Chondrocyte (in vitro differentiated cells): ENCODE measurements at regions not wholly inside any gene's neighbourhood (a gene's known extent, or its start where the extent isn't known, plus 50 kb on each side); places are given as distances from the start of the nearest gene placed in this dataset.
"Not testable (repeated sequence)": the region's sequence is repeated elsewhere in the genome, so short reads cannot be mapped to it uniquely, and the experiment has no call there.

Experiments used
- DNase-seq: peaks from one replicate; pipeline ENCODE4 v3.0.0; 2021; ENCODE audit warnings: mixed read lengths, low spot score
- H3K27ac Mint-ChIP-seq: one replicate; pipeline ENCODE4 v1.8.0; 2021; ENCODE audit warnings: mild to moderate bottlenecking, moderate library complexity, mixed read lengths; ENCODE audit not compliant: unreplicated experiment
- H3K27me3 Mint-ChIP-seq: 2 replicates; pipeline ENCODE4 v1.8.0; 2021; ENCODE audit warnings: low read depth, mixed read lengths
- H3K36me3 Mint-ChIP-seq: 2 replicates; pipeline ENCODE4 v1.8.0; 2021; ENCODE audit warnings: low read depth, mixed read lengths
- H3K4me1 Mint-ChIP-seq: 2 replicates; pipeline ENCODE4 v1.8.0; 2021; ENCODE audit warnings: low read depth, mild to moderate bottlenecking, mixed read lengths
- H3K4me3 Mint-ChIP-seq: one replicate; pipeline ENCODE4 v1.8.0; 2021; ENCODE audit warnings: mild to moderate bottlenecking, moderate library complexity, mixed read lengths; ENCODE audit not compliant: unreplicated experiment
- H3K9me3 Mint-ChIP-seq: 2 replicates; pipeline ENCODE4 v1.8.0; 2021; ENCODE audit warnings: low read depth, mixed read lengths
- CTCF ChIP-seq: fragments of 200-600 bp; sonication (generic); IDR thresholded peaks from 2 replicates; pipeline ENCODE4 v1.5.0; 2021; ENCODE audit warnings: antibody characterized with exemption, mild to moderate bottlenecking, moderate library complexity

GRCh38 chr7:79646278-79646677, 192.8 kb upstream of the MAGI2 start:
- DNase-seq, result no peak
- Mint-ChIP-seq H3K9me3 (peaks cover 4% of the 10 kb centered on the region), H3K4me1 (no peaks in the 10 kb centered on the region), H3K27ac (no peak overlapping the region), H3K36me3 (no peaks in the 10 kb centered on the region), H3K4me3 (no peak overlapping the region), H3K27me3 (peaks cover 9% of the 10 kb centered on the region)
- no peak for TF ChIP-seq CTCF

- no peak for TF ChIP-seq CTCF
- Mint-ChIP-seq H3K4me1 (no peaks in the 10 kb centered on the region), H3K9me3 (no peaks in the 10 kb centered on the region), H3K27me3 (peaks cover 7% of the 10 kb centered on the region), H3K27ac (no peak overlapping the region), H3K4me3 (no peak overlapping the region), H3K36me3 (no peaks in the 10 kb centered on the region)
- no peak for DNase-seq
These were observed 183.4 kb upstream of the MAGI2 start for GRCh38 chr7:79636849-79637248.

- not testable (repeated sequence) for H3K4me3 Mint-ChIP-seq, H3K36me3 Mint-ChIP-seq, H3K27me3 Mint-ChIP-seq, H3K27ac Mint-ChIP-seq, H3K9me3 Mint-ChIP-seq, DNase-seq, H3K4me1 Mint-ChIP-seq
These were observed 172.5 kb upstream of the MAGI2 start for GRCh38 chr7:79625921-79626320.

- TF ChIP-seq CTCF, result no peak
- DNase-seq, result no peak
- H3K9me3 Mint-ChIP-seq, result no peaks in the 10 kb centered on the region
- H3K36me3 Mint-ChIP-seq, result no peaks in the 10 kb centered on the region
- H3K27me3 Mint-ChIP-seq, result no peaks in the 10 kb centered on the region
- no peak overlapping the region for H3K27ac Mint-ChIP-seq
- no peaks in the 10 kb centered on the region for H3K4me1 Mint-ChIP-seq
- H3K4me3 Mint-ChIP-seq, result no peak overlapping the region
These were observed 170.9 kb upstream of the MAGI2 start for GRCh38 chr7:79624336-79624735.

GRCh38 chr7:79622781-79623180, 169.3 kb upstream of the MAGI2 start:
- no peak overlapping the region for H3K27ac Mint-ChIP-seq
- no peaks in the 10 kb centered on the region for H3K27me3 Mint-ChIP-seq
- no peak for TF ChIP-seq CTCF
- no peak for DNase-seq
- H3K4me1 Mint-ChIP-seq, result no peaks in the 10 kb centered on the region
- H3K4me3 Mint-ChIP-seq, result no peak overlapping the region
- H3K9me3 Mint-ChIP-seq, result no peaks in the 10 kb centered on the region
- no peaks in the 10 kb centered on the region for H3K36me3 Mint-ChIP-seq

GRCh38 chr7:79620291-79620690, 166.8 kb upstream of the MAGI2 start:
- TF ChIP-seq CTCF, result no peak
- no peak for DNase-seq
- no peak overlapping the region for H3K4me3 Mint-ChIP-seq
- H3K9me3 Mint-ChIP-seq, result peaks cover 2% of the 10 kb centered on the region
- no peak overlapping the region for H3K27ac Mint-ChIP-seq
- H3K27me3 Mint-ChIP-seq, result no peaks in the 10 kb centered on the region
- H3K36me3 Mint-ChIP-seq, result no peaks in the 10 kb centered on the region
- H3K4me1 Mint-ChIP-seq, result no peaks in the 10 kb centered on the region
